GM19324 (cell line): ENCODE measurements at regions not wholly inside any gene's neighbourhood (a gene's known extent, or its start where the extent isn't known, plus 50 kb on each side); places are given as distances from the start of the nearest gene placed in this dataset.

Experiments used
- ATAC-seq: cut with Tn5 transposase; IDR thresholded peaks from one replicate; pipeline ENCODE4 v1.9.1; 2021; ENCODE audit warnings: mild to moderate bottlenecking, moderate library complexity; ENCODE audit not compliant: unreplicated experiment, low FRiP score

- ATAC-seq: no peak
Observed at GRCh38 chr21:16563116-16563515, 833.3 kb downstream of the USP25 start.

GRCh38 chr21:16563795-16564194 is 834.0 kb downstream of the USP25 start:
- ATAC-seq: no peak

- ATAC-seq: no peak
Observed at GRCh38 chr21:16568244-16568643, 838.5 kb downstream of the USP25 start.

- ATAC-seq: no peak
Observed at GRCh38 chr21:16568661-16569060, 838.9 kb downstream of the USP25 start.

DNA sequence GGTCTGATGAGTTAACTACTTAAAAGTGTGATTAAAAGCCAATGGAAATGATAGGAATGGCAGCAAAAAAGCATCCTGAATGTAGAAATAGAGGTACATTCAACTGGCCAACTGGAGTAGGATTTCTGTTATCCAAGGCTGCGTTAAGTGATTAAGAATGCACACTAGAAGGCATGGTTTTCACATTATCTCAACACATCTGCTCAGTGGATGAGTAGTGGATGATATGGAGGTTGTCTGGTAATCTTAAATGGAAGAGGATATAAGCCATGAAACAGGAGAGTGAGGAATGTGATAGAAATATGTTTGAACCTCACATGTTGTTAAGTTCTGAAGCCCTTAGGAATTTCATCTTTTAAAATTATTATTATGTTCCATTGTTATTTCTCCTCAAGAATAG is 839.9 kb downstream of the USP25 start:
- ATAC-seq: no peak

GRCh38 chr21:16570171-16570570 is 840.4 kb downstream of the USP25 start:
- no peak for ATAC-seq

DNA sequence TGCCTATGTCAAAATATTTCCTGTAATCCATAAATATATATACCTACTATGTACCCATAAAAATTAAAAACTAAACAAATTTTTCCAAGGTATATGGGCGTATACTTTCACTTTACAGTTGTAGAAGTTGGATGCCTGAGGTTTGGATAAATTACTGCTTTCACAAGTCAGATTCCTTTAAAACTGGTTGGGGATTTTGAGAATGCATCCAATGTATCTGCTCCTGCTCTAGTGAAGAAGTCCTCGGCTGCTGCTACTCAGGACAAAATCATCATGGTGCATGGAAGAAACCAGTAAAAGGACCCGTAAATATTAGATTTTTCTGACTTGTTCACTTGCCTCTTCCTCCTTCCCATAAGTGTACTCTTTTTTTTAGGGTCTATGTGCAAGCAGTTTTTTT is 841.1 kb downstream of the USP25 start:
- no peak for ATAC-seq

GRCh38 chr21:16571594-16571993 is 841.8 kb downstream of the USP25 start:
- no peak for ATAC-seq

- ATAC-seq: no peak
Observed at GRCh38 chr21:16572032-16572431, 842.2 kb downstream of the USP25 start.

- ATAC-seq: no peak
Observed at GRCh38 chr21:16573578-16573977, 843.8 kb downstream of the USP25 start.

DNA sequence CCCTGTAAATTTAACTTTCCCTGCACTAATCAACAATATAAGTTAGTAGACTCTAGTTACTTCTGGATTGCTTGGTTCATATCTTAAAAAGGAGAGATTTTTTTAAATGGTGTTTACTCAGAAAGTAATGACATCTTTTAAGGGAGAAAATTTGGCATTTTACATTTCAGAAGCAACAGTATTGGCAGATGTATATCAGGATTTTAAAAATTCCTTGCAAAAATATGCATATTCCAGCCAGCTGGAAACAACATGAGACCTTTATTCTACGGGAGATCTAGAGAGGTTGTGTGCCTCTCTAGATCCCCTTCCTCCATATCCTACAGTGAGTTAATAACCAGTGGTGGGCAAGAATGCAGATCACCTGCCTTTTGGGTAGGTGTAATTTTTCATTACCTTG is 848.2 kb downstream of the USP25 start:
- no peak for ATAC-seq

DNA sequence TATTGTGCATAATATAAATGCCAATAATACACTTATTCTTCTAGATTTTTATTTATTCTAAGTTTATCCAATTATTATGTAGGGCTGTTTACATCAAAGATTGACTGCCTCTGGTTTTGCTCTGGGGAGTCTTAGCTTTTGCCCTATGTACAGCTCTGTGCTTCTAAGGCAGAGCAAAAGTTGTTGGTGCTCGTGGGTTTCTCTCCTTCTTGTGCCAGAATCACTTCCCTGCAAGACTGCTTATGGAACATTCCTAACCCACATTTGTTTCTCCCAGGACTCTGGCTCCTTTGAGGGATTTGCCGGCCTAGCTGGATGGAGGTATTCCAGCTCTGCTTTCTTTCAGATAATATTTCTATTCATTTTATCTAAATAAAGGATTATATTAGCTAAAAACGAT is 849.1 kb downstream of the USP25 start:
- no peak for ATAC-seq

GRCh38 chr21:16579538-16579937 is 849.8 kb downstream of the USP25 start:
- ATAC-seq: no peak

DNA sequence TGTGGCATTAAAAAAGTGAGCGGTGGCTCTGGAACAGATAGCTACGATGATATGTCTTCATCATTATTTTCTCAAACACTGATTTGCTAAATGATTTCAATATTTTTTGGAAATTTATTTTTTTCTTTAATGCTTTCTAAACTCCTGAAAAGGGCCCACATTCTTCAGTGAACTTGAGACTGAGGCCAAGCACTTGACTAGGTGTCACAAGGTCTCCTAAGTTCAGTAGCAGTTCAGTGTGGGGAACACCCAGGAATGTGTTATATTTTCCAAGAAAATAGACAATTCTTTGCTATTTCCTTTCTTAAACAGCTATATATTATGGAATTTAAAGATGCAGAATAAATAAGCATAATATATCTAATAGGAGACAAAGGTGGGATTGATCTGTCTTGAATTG is 850.9 kb downstream of the USP25 start:
- no peak for ATAC-seq

DNA sequence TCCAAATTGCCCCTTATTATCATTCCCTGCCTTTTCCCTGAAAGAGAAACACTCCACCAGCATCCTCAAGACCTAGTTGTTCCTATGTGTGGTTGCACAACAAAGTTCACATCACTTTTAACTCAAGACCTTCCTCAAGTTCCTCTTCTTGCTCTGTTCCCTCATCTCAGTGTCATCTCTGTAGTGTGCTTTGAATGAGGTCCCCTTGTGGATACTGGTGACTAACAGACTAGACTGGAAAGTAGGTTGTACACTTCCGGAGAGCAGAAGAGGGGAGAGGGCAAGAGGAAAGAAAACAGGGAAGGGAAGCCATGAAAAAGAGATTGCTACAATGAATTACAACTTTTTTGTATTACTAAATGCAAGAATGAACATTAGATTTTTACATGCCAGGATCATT is 853.8 kb downstream of the USP25 start:
- no peak for ATAC-seq

- no peak for ATAC-seq
Observed at GRCh38 chr21:16584756-16585155, 855.0 kb downstream of the USP25 start.

- ATAC-seq: no peak
Observed at GRCh38 chr21:16585896-16586295, 856.1 kb downstream of the USP25 start.

- no peak for ATAC-seq
Observed at GRCh38 chr21:16587141-16587581, 857.4 kb downstream of the USP25 start.

GRCh38 chr21:16587681-16588375 is 858.0 kb downstream of the USP25 start:
- ATAC-seq: no peak

- no peak for ATAC-seq
Observed at GRCh38 chr21:16588433-16588860, 858.7 kb downstream of the USP25 start.

- no peak for ATAC-seq
Observed at GRCh38 chr21:16589006-16589898, 859.5 kb downstream of the USP25 start.

GRCh38 chr21:16590186-16590585 is 860.4 kb downstream of the USP25 start:
- ATAC-seq: no peak
